ENCODE measurements at regions not wholly inside any gene's neighbourhood (a gene's known extent, or its start where the extent isn't known, plus 50 kb on each side); places are given as distances from the start of the nearest gene placed in this dataset.

- no peak for TF ChIP-seq C11orf30 (IDR thresholded peaks at IDR 0.05; ENCODE audit: low read depth)
- no peak for TF ChIP-seq FOXP4 (CRISPR knock-in tag; IDR thresholded peaks at IDR 0.05; ENCODE audit: borderline replicate concordance)
- TF ChIP-seq ZNF639 (CRISPR knock-in tag; conservative IDR thresholded peaks at IDR 0.05 in 1 of 2, IDR thresholded peaks at IDR 0.05 in 1 of 2): no peak
These were observed 513.0 kb downstream of the SOX6 start (continued) for GRCh38 chr11:15843309-15843872.

- Histone ChIP-seq H3K4me2 (ENCODE audit: insufficient read depth, low read length) (no peak overlapping the region), H3K36me3 (ENCODE audit: control insufficient read depth, insufficient read depth, low read length) (no peaks in the 10 kb centered on the region), H3K4me3 (no peak overlapping the region), H3K9ac (ENCODE audit: insufficient read depth in 1 of 2, low read depth in 2 of 2, low read length in 2 of 2) (no peak overlapping the region), H3K9me1 (ENCODE audit: control insufficient read depth, insufficient read depth, low read length) (no peaks in the 10 kb centered on the region), H3K79me2 (ENCODE audit: control insufficient read depth, insufficient read depth, low read length) (no peaks in the 10 kb centered on the region), H3K4me1 (replicated peaks in 1 of 2; ENCODE audit: control insufficient read depth in 2 of 2, insufficient read depth in 2 of 2, low read length in 2 of 2) (no peaks in the 10 kb centered on the region), H3K27me3 (ENCODE audit: control insufficient read depth in 2 of 2, insufficient read depth in 2 of 2, low read length in 2 of 2) (peaks cover 21 to 26% of the 10 kb centered on the region in 2 experiments; a peak in 4 of 5 replicates), H3K9me3 (replicated peaks; ENCODE audit: control insufficient read depth, insufficient read depth, low read depth, low read length) (no peaks in the 10 kb centered on the region), H2AFZ (ENCODE audit: low read depth, low read length) (no peak overlapping the region), H4K20me1 (replicated peaks; ENCODE audit: control insufficient read depth, insufficient read depth, low read length) (no peaks in the 10 kb centered on the region), H3K27ac (ENCODE audit: extremely low read depth, low read depth, low read length) (no peak overlapping the region)
- intact Hi-C loops (cut with micrococcal nuclease): no loop called here
- in situ Hi-C loops (cut with MboI): loop anchor here (25.0 kb wide), 1 partner anchor 767 kb away; no protein-coding TSS in a partner anchor
- ChIA-PET CTCF (ENCODE audit: low intra/inter-chr PET ratio) (no interaction called here), POLR2A (no interaction called here)
- ATAC-seq (no peak), DNase-seq (ENCODE audit: extremely low read depth in 1 of 4, low spot score in 3 of 4) (no peak), FAIRE-seq (no peak)
- BruUV-seq (replicated peaks): no TSS peak
- TF ChIP-seq PHB (CRISPR knock-in tag; IDR thresholded peaks at IDR 0.05) (no peak), ZNF121 (CRISPR knock-in tag; conservative IDR thresholded peaks at IDR 0.05) (no peak), PURB (CRISPR knock-in tag; IDR thresholded peaks at IDR 0.05; ENCODE audit: low read depth) (no peak), KHSRP (IDR thresholded peaks at IDR 0.05) (no peak), MAZ (CRISPR knock-in tag; conservative IDR thresholded peaks at IDR 0.05 in 1 of 2, IDR thresholded peaks at IDR 0.05 in 1 of 2) (no peak), COPS2 (conservative IDR thresholded peaks at IDR 0.05) (no peak), MITF (IDR thresholded peaks at IDR 0.05) (no peak), CXXC5 (CRISPR knock-in tag; IDR thresholded peaks at IDR 0.05) (no peak), ARID4B (CRISPR knock-in tag; IDR thresholded peaks at IDR 0.05) (no peak)
These were observed 511.1 kb downstream of the SOX6 start for GRCh38 chr11:15845261-15845660.
